HG03442 (cell line): ENCODE measurements at regions not wholly inside any gene's neighbourhood (a gene's known extent, or its start where the extent isn't known, plus 50 kb on each side); places are given as distances from the start of the nearest gene placed in this dataset.

ENCODE experiments used
- ATAC-seq: cut with Tn5 transposase; IDR thresholded peaks from one replicate; pipeline ENCODE4 v1.9.1; 2021; ENCODE audit warnings: mild to moderate bottlenecking, moderate library complexity; ENCODE audit not compliant: unreplicated experiment

DNA sequence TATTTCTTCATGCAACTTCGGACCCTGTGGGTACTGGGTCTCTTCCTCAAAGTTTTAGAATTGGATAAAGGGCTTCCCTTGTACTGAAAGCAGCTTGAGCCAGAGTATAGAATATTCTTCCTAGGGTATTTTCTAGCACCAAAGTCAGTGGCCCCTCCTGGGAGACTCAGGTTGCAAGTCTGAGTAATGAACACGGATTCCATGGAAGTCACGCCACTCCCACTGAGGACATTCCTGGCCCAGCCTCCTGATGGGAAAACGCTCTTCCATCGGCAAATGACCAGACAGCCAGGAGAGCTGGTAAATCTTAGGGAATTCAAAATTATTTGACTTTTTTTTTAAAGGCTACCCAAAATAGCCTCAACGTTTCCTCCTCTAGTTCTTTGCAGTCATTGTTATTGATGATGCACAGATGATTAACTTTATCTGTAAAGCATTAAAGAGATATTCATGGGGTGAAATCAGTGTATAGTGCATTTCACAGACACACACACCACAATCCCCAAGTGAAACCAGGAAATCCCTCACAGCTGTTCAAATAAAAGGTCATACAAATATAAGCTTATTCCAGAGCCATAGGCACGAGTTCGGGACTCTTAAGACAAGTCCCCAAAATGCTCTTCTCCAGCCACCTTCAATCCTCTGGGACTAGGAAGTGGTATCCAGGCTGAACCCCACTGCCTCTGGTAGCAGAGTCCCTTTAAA is 248.8 kb downstream of the SOD2 start:
- no peak for ATAC-seq

DNA sequence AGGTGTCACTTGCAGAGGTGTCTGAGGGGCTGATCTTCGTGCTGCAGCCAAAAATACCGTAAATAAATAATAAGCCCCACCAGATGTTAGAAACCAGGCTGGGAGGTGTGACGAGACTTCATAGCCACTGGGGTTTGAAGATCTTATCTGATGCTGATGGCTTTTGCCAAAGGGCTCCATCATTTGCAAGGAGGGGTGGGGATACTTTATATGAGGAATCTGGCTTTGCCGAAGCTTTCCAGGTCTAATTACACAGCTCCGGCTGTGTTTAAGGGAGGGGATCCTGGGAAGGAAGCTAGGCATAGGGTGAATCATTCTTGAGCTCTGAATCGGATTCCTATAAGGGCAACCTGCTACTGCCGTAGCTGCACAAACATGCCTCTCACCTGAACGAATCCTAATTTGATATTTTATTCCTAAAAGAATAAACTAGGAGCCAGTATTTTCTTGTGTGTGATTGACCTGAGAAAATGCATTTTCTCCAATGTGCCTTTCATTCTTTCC is 249.6 kb downstream of the SOD2 start:
- ATAC-seq, result no peak

DNA sequence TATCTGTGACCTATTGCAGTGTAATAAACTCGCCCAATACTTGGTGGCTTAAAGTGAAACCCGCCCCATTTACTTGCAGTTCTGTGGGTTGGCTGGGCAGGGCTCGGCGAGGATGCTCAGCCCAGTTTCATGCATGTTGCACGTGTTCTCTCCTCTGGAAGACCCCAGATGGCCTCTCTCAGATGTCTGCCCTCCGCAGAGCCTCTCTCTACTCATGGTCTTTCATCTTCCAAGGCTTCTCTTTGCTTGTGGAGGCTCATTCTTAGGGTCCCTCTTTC is 251.4 kb downstream of the SOD2 start:
- ATAC-seq, result no peak

DNA sequence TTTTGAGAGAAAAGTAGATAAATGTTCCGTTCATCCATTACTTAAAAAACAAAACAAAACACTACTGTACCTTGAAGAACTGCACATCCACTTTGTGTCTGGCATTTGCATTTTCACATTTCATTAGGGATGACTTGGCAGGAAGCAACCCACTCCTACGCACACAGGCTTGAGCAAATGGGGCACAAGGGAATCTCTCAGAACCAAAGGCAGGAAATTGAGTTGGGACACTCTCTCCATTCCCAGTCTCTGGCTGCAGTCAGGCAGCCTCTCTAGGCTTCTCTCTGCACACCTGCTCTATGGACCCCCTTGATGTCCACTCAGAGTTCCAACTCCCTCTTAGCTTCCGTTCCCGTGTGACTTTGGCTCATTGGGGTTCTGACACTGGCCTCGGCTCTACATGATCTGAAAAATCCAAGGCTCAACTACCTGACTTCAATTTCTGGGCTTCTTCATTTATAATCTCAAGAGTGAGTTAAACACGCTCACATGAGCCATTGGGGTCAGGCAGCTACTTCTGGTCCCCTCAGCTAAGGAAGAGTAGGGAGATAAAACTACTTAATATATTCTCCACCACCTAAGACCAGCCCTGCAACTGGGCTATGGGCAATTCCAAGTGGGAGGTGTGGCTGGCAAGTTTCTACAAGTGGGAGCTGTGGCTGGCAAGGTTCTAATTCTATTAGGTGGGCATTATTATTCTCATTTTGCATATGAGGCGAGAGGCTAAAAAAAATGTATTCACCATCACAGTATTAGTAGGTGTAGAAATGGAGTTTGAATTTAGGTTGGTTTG is 251.9 kb downstream of the SOD2 start:
- ATAC-seq, result no peak

DNA sequence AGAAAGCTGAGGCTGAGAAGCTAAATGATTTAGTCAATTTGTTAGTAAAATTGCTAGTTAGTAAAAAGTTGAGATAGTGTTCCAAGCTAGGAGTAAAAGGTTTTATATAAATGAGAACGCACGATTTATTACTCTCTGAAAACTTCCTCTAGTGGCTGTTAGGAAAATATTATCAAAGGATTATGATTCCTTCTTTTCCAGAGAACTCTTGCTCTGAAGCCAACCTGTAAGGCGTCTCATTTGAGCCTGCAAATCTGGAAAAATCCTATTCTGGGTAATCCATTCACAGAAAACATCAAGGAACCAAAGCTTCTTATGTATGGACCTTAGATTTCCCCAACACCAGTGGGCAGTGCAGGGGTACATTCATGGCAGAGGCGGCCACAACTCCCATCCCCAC is 252.7 kb downstream of the SOD2 start:
- no peak for ATAC-seq

DNA sequence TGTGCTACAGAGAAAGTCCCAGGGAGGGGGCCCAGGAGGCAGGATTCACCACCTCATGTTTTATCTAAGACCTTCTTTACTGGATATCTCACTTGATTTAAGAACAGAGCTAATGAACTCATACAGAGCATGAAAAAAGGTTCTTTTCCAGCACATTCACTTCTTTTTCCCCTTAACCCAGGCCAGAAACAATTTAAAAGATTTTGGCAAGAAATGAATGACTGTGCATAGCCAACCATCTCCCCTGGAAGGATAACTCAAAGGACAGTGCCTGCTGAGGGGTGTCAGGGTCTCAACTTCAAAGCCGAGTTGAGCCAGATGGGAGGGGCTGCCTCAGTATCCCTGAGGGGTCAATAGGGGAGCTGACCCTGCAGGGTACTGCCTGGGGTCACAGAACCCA is 253.4 kb downstream of the SOD2 start:
- ATAC-seq, result no peak

DNA sequence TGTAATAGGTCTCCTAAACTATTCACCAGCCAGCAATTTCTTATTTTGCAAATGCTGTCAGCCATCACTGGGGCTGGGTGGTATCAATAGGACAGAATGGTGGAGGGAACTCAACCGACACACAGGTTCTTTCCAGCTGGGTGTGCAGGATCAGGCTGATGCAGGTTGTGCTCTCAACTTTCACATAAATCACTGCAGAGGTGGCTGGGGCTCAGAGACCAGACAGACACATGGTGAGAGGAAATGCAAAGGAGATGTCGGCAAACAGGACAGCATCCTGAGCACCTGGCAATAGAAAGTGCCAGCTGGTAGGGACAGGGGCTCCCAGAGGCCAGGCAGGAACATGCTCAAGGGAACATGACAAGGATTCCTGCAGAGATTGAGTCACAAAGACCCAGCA is 254.9 kb downstream of the SOD2 start:
- ATAC-seq, result no peak

DNA sequence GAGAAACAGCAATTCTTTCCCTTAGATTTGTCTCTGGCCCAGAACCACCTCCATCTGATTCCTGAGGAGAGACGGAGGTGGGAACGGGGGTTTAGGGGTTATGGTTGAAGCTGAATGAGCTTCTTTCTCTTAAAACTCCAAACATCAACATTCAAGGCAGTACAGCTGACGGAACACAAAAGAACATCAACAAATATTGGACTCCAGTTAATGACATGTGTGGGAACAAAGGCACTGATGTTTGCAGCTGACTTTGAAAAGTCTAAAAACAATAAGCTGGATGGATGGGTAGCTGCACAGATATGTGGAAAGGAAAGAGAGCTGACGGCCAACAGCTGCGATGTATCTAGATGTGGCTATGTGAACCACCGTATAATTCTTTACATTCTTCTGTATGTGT is 256.5 kb downstream of the SOD2 start:
- no peak for ATAC-seq

DNA sequence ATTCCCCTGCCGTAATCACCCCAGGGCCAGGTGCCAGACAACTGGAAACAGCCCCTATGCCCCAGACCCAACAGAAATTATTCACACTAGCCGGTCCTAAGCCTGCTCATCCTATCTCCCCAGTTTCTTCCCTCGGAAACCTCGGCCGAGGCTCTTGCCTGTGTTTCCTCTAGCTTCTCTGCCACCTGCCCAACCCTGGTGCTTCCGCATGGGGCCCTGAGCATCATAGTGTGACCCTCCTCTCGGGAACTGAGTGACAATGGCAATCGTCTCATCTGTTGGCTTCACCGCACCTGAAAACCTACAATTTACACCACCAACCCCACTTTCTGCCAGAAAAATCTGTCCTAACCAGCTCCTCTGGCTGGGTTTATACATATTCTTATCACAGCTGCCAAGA is 257.3 kb downstream of the SOD2 start:
- ATAC-seq, result no peak

DNA sequence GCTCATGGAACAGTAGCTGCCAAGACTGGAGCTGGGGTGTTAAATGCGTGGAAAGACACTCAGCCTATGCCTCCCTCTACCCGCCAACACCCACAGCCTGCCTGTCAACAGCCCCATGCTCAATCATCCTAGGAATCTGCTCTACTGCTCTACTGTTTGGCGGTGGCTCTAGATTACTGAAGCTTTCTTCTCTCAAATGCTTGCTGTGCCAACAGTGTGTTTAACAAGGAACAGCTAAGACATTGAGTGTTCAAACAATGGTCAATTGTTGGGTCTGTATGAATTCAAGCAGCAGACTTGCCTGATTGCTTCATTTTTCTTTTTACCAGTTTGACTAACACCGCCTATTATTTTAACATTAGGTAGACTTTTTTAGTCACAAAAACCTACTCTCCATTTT is 258.6 kb downstream of the SOD2 start:
- no peak for ATAC-seq

DNA sequence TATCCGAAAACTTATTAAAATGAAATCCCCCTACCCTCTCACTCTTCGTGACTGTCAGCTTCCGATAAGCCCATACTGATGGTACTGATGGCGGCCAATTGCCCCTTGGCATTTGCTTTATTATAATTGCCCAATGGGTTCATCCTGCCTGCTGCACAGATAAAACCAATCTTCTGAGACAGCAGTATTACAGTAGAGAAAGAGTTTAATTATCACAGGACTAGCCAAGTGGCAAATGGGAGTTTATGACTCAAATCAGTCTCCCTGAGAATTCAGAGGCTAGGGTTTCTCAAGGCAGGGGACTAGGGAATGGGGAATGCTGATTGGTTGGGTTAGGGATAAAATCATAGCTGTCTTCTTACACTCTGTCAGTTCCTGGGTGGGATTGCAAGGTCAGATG is 259.5 kb downstream of the SOD2 start:
- no peak for ATAC-seq

DNA sequence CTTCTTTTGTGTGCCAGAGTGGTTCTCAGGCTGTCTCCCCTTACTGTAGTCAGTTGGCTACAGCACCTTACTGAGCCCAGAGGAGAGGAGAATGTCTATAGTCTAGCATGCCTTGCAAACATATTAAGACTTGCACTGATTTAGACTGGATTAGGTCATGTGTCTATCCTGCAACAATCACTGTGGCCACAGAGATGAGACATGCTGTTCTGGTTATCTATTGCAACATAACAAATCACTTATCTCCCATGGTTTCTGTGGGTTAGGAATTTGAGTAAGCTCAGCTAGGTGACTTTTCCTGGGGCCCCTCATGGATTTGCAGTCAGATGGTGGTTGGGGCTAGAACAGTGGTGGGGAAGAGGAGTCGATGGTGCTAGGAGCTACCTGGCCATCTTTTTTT is 261.3 kb downstream of the SOD2 start:
- ATAC-seq, result no peak

DNA sequence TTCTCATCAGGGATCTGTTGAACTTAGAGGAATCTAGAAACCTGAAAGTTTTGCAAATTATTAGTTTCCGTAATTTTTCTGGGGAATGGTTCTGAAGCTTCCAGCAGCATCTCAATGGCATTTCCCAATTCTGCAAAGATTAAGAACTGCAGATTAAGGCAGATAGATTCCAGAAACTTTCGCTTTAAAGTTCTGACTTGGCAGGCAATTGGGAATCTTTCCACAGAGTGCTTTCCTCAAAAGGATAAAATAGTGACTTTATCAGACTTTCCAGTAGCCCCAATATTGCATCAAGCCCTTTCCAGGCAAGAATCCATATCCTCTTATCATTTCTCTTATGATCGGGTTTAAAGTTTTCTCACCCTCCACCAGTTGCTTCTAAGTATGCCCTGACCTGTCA is 261.1 kb downstream of the FNDC1 start:
- ATAC-seq, result no peak

DNA sequence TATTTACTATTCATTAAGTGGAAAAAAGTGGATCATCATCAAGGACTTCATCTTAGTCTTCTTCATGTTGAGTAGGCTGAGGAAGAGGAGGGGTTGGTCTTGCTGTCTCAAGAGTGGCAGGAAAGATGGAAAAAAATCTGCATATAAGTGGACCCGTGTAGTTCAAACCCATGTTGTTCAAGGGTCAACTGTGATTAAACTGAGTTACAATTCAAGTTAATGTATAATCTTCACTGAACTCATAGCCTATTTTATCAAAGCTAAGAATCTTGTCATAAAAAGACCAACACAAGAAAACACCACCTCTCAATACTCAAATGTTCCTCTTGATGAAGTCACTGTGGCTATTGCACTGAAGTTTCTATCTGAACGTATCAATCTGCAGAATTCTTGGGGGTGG is 260.2 kb downstream of the FNDC1 start:
- no peak for ATAC-seq

DNA sequence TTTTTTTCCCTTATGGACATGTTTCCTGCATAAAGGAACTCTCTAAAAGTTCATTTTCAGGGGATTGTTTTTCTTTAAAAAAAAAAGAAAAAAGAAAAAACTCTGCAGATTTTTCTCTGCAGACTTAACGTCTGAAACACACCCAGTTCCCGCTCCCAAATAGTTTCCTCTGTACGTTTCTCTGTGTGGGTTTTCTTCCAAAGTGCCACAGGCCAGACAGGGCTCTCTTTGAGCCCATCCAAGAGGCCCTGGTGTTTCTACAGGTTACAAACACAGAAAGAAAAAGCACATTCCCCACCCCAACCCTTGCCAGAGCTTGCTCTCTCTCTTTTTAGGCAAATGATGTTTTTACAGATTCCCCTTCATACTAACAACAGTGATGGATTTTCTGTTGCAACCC is 258.6 kb downstream of the FNDC1 start:
- no peak for ATAC-seq

DNA sequence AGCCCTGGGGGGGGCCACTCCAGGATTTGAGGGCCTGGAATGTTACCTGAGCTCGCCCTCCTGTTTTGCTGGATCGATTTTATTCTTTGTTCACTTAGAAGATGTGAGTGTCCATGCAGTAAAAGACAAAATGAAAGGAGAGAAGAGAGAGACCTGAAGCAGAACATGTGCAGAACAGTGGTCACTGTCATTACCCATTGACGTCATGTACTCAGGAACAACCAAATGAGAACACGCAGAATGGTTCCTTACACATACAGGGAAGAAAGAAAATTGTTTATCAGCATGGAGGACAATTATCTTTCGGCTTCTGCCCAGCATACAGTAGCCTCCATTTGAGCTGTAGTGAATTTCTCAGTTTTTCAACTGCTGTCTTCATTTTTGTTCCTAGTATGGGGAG is 258.1 kb downstream of the FNDC1 start:
- no peak for ATAC-seq

DNA sequence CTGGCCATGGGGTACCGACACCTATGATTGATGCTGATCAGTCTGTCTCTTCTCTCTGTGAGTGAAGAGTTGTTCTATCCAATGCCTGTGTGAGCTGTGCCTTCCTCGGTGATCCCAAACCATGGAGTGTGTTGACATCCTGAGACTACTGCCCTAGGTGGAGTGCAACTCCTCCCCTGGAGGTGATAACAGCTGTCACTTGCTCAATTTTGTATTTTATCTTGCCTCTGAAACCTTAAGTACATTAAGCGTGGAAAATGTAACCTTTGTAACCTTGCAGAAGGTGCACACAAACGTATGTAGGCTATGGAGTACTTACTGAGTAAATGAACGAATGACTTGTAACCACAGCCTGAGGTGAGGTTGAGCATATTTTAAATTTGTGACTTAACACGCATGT is 256.2 kb downstream of the FNDC1 start:
- ATAC-seq, result no peak

DNA sequence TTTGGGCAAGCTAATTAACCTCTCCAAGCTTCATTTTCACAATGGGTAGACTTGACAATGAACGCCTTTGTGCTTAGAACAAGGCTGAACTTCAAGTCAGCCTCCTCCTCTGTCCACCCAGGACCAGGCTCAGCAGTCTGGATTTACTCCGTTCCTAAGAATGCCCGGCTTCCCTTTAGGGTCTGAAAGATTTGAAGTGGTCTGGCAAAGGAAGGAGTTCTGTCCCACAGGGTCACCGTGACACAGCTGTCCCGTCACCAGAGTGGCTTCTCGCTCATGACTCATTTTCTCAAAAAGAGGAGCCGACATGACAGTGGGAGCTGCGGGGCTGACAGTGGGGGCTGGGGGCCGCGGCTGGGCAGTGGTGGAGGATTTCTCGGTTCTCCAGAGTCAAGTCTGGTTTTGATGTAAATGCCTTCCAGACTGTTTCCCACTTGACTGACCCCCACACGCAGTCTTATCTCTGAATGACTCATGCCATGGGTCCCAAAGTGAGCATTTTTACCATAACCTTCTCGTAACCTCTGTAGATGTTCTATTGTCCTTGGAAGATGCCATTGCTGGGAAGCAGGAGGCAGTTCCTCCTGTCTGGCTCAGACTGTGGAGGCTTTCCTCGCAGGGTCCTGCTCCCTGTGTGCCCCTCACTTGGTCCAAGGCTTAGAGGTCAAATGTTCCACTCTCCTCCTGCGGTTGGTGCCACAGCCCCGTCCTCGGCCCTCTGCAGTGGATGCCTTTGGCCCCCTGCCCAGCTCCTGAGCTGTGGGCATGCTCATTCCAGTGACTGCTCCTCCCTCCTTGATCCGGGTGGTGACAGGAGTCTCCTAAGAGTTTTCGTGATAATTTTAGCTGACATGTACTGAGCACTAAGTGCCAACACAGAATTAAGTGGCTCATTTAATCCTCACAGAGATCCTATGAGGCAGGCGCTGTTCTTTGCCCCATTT is 253.1 kb downstream of the FNDC1 start:
- no peak for ATAC-seq

DNA sequence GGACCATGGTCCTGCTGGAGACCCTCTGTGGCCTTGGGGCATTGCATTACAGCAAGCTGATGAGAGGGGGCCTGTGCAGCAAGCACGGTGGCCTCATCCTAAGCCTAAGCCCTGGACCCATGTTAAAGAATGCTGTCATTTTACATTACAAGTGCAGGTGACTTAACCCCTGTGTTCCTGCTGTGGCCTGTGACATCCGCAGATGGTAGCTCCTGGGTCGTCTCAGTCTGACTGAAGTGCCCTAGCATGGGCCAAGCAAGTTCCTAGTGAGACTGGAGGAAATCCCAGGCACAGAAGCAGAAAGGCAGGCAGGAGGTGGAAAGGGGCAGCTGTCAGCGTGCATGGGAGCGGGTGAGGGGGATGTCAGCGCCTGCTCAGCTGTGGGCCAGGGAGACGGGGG is 252.4 kb downstream of the FNDC1 start:
- ATAC-seq, result no peak

DNA sequence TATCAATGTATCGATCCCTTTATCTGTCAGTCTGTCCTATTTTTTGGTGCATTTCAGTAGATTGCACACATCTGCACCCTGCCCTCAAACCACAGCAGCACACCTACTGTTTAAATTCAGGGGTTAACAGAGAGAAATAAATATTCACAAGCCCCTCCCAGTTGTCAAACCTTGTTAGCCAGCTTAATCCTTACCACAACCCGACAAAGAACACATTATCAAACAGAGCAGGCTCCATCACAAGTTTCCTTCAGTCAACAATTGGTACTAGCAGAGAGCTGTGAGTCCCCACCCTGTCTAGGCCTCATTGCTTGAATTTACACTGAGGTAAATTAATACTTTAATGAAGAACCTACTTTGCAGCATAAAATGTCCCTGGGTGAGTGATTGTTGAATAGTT is 249.8 kb downstream of the FNDC1 start:
- no peak for ATAC-seq

DNA sequence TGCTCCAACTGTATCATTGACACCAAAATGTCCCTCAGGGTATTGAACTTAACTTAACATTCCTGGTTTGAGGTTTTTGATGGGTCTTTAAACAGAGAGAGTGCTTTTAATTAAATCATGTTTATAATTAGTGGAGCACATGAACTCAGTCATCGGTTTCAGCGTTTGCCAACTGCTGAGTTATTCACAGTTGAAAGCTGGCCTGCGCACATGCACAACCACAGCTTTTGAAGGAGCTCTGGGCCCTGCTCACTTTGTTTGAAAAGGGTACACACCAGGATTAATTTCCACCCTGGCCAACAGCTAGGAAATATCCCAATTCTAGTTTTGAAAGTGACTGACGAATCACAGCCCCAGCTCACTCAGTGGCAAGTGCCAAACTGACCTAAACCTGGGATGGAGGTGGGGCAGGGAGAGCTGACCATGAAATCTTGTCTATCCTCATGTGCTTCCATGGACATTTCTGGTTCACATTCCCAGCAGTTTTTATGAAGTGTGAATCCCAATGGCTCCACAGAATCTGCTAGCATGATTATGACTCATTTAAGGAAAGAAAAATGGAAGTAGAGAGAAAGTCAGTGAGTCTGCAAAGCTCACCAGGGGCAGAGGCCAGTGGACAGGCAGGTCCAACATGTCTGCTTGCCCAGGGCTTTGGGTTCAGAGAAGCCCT is 247.8 kb downstream of the FNDC1 start:
- ATAC-seq, result no peak
